Tibial nerve (tissue), 3 donors: ENCODE measurements at regions not wholly inside any gene's neighbourhood (a gene's known extent, or its start where the extent isn't known, plus 50 kb on each side); places are given as distances from the start of the nearest gene placed in this dataset.

ENCODE experiments used
- EP300 ChIP-seq, 2 donors: sonication (generic); formaldehyde crosslinking; IDR thresholded peaks; one replicate each; pipeline ENCODE4 v1.6.1; 2017; ENCODE audit warnings: antibody characterized with exemption in 2 of 2, mild to moderate bottlenecking in 1 of 2
- POLR2A ChIP-seq, 2 donors: fragments of 450-650 bp; IDR thresholded peaks; one replicate each; pipeline ENCODE4 v1.6.1; 2017; ENCODE audit warnings: antibody characterized with exemption in 2 of 2, mild to moderate bottlenecking in 2 of 2, moderate library complexity in 2 of 2

GRCh38 chr7:124411796-124412195 lies 353.8 kb downstream of the GPR37 start:
- TF ChIP-seq POLR2A (IDR thresholded peaks at IDR 0.05) (no peak), EP300 (IDR thresholded peaks at IDR 0.05) (no peak)
